IPS DF 19.7 (cell line): ENCODE measurements at regions not wholly inside any gene's neighbourhood (a gene's known extent, or its start where the extent isn't known, plus 50 kb on each side); places are given as distances from the start of the nearest gene placed in this dataset.

Source experiments
- DNase-seq: peaks from one replicate; pipeline ENCODE4 v3.0.0-alpha.2; 2013; ENCODE audit warnings: low read depth, low spot score

DNA sequence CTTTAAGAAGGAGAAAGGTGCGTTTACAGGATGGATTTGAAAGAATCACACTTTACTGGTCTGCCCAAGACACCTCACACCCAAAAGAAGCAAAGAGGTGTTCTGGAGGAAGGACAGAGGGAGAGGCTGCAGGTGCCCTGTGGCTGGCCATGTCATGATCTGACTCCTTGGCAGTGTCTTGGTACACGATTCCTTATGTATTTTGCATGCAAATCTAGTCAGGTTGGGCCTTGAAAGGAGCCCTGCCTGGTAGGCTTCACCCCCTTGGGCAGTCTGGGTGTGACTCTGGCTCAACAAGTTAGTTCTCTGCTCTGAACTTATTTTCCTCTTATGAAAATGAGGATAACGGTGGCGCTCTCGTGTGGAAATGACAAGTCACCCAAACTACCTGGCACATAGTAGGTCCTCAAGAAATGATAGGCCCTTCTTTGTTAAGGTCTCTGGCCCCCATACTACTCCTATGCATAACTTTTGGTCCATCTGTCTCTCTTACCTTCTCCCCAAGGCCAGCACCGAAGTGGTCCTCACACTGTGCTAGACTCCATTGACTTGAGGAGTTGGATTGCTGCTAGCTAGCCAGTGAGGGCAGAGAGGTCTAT is 212.5 kb downstream of the SEMA6A start:
- DNase-seq, result no peak

DNA sequence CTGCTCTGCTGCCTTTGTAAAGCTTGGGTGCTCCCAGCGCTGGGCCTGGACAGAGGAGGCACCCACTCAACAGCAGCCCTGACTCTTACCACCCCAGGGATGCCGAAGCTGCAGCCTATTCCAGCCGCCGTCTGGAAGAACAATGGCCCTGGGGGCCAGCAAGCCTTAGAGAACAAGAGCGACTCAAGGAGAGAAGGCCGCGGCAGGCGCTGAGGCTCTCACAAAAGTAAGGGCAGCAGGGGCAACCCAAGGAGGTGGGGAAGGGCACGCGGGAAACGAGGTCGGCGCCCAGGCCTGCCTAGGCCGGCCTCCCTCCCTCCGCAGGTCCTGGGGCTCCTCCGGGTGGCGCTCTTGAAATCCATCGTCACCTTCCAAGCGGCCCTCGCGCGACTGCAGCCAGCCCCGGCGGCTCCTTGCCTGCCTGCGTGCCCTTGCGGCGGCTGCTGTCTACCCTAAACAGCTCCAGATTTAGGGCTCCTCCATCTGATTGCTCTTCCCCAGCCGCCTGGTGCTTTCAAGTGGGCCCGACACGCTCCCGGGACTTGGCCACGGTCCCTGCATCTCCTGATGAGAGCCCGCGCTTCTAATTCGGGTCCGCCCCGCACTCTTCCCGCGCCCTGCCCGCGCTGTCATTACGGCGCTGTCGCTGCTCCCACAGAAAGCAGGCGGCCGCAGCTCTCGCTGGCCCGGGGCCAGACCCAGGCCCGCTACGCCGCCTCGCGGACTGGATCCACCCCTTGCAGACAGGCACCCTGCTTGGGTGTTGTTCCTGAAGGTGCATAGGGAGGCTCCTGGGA is 213.3 kb downstream of the SEMA6A start:
- DNase-seq, result no peak

DNA sequence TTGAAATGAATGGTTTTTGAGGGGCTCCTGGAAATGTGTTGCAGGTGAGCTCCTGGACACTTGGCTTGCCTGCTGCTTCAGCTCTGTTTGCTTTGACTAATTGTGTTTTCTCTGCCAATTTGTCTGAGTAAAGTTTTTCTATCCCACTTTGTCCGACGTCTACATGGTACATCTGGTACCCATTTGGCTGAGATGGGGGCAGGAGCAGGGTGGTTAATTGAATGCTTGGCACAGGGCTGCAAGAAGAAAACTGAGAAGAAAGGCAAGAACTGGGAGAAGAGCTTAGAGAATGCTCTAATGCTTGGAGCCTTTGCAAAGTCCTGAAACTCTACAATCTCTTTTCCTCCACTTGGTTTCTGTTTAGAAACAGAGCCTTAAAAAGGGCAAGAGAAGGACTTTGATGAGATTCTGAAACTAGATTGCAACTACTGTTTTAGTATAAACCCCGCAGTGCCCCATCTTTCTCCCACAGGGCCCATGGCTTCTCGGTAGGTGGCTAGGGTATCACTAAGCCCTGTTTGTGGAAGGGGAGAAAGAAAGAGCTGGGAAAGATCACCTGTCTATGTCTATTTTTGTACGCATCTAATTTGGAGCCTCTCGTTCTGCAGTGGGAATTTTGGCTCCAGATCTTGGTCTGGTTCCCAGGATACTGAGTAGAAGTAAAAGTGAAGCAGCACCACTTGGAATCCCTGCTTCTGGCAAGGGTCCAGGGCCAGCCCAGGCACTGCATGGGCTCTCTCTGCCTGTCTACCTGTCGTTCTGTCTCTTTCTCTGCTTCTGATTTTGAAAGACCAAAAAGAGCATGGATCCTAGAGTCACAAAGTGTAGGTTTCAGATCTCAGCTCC is 214.4 kb downstream of the SEMA6A start:
- no peak for DNase-seq

DNA sequence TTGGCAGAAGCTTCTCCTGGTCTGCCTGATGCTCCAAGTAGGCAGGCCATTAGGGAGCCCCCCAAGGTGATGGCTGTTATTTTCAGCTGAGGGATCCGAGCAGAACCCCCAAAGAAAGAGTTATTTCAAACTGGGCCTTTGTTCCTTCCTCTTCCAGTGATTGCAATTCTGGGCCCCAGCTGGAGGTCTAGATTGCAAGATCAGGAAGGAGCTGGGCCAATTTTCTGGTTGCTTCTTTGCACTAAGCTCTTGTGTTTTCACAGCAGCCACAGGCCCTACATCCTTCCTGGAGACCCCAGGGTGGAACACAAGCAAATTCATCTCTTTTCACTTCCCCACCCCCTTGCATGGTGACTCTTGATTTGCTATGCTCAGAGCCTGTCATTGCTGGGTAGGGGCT is 215.0 kb downstream of the SEMA6A start:
- no peak for DNase-seq

DNA sequence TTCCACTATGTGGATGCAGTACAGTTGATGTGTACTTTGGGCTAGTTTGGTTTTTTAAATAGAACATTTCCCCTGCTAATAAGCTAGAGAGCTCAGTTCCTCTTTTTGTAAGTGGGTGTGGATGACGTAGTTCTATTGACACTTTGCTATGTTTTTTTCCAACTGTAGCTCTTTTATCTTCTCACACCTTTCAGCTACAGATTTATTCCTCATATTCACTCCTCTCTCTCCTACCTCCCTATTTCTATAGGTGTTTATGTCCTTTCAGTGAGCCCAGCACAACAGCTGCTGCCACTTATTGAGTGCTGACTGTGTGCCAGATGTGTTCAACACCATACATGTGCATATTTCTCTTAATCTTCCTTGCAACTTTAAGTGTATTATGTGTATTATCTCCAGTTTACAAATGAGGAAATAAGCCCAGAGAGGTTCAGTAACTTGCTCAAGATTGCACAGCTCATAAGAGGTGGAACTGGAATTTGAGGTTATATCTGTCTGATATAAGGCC is 215.7 kb downstream of the SEMA6A start:
- DNase-seq, result no peak

DNA sequence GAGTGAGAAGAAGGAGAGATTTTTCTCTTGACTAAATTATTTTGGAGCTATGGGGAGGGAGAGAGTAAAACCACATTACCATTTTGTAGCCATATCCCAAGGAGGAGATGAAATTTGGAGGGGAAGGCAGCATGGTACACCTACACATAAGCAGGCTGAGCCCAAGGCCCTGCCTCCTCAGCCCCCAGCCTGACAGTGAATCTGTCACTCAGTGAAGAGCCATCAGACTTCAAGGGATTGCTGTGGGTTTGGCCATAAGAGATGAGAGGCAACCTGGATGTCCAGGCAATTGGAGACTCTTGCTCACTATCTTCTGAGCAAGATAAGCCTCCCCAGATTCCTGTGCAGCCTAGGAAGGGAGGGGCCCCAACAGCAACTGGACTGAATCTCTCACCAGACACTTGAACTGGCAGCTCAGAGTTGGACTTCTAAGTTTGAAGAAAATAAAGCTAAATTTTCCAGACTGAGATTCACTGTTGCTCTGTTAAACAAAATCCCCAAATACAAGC is 216.6 kb downstream of the SEMA6A start:
- no peak for DNase-seq

DNA sequence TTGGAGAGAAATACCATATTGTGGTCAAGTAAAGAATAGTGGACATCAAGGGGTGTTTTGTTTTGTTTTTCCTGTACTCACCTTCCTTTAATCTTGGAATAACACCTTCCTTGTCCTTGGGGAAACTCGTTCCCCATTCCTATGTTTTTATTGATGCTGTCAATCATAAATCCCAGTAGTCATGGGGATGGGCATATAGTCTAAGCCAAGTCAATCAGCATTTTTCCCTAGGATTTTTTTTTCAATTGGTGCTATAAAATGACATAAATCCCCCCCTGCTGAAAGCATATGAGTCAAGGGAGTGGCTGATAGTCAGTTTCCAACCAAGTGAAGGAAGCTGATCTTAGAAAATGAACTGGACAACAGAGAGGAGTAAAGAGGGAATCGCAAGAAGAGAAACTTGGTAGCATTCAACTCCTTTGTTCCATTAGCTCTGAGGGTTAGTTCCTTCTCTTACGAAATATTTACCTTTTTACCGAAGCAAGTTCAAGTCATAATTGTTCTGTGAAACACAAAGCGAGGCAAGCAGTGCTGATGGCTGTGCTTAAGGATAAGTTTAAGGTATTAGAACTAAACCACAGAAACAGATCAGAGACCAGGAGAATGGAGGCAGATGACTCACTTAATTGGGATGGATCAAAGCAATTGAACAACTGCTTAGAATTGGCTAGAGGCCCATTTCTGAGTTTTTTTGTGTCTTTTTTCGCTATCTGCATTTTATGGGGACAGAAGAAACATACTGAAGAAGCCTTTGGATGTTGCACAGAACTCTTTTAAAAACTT is 218.6 kb downstream of the SEMA6A start:
- DNase-seq, result no peak

DNA sequence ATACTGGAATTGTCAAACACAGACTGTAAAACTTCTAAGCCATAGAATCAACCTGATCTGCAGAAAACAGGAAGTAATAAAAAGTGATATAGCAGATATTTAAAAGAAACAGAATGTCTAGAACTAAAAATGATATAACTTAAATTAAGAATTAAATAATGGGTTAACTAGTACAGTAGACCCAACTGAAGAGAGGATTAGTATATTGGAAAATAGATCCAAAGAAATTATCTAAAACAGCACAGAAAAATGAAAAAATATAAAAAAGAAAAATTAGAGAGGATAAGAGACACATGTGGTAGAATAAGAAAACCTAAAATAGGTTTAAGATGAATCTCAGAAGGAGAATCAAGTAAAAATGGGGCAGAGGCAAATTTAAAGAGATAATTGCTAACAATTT is 219.9 kb downstream of the SEMA6A start:
- DNase-seq, result no peak

DNA sequence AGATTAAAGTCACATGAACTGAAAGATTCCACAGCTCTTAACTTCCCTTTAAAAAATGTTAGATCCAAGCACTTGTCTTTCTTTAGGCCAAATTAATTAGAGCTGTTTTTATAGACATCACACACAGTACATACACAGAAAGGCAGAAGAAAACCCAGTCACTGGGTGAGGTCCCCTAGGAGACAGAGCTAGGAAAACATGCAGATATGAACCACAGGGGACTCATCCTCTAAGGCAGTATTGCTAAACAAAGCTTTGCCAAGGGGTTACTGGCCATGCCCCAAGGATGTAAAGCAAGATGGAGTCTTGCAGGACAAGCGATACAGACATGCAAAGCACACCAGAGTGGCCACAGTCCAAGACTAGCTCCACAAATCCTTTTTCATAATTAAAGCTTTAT is 227.0 kb downstream of the SEMA6A start:
- no peak for DNase-seq

DNA sequence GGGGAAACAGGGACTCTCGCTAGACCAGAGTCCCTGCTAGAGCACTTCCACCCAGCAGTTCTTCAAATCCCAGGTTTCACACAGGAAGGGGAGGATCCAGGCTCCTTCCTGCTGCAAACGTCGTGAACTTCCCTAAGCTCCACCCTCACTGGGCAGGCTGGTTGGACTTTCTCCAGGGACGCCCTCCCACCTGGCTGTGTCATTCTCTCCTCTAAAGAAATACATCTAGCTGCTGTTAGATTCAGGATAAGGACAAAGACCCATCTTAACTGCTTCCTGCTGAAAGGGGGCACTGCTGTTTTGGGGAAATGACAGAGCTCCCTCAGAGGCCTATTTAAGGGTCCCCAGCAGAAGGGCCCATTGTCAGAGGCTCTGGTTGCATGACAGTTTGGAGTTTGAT is 230.7 kb downstream of the SEMA6A start:
- peak; percentile 76 for DNase-seq
